Astrocyte (in vitro differentiated cells and primary cell): ENCODE measurements at regions not wholly inside any gene's neighbourhood (a gene's known extent, or its start where the extent isn't known, plus 50 kb on each side); places are given as distances from the start of the nearest gene placed in this dataset.

Experiments used
- DNase-seq: peaks from one replicate; pipeline ENCODE4 v3.0.0-alpha.2; 2010; ENCODE audit warnings: low read depth
- FAIRE-seq: peaks from 2 replicates; lab custom pipeline; 2011; peaks lifted over from hg19 to GRCh38; lab: Jason Lieb, UNC
- H2AFZ ChIP-seq: 2 replicates; pipeline ENCODE4 v1.6.0; 2012; ENCODE audit warnings: low read depth, low read length, inconsistent platforms
- H3K27ac ChIP-seq: 2 replicates; pipeline ENCODE4 v1.5.1; 2011; ENCODE audit warnings: low read depth, low read length, inconsistent platforms
- H3K27me3 ChIP-seq: 2 replicates; pipeline ENCODE4 v1.6.0; 2011; ENCODE audit warnings: low read length, inconsistent platforms; ENCODE audit not compliant: insufficient read depth
- H3K36me3 ChIP-seq: 2 replicates; pipeline ENCODE4 v1.5.1; 2011; ENCODE audit warnings: low read length, inconsistent platforms; ENCODE audit not compliant: insufficient read depth
- H3K4me1 ChIP-seq: 2 replicates; pipeline ENCODE4 v1.5.1; 2011; ENCODE audit warnings: low read length, inconsistent platforms; ENCODE audit not compliant: insufficient read depth
- H3K4me2 ChIP-seq: 2 replicates; pipeline ENCODE4 v1.6.0; 2012; ENCODE audit warnings: low read length, inconsistent platforms
- H3K4me3 ChIP-seq: 2 replicates; pipeline ENCODE4 v1.5.1; 2011; ENCODE audit warnings: low read depth, mild to moderate bottlenecking, low read length, inconsistent platforms; ENCODE audit not compliant: insufficient read depth
- H3K79me2 ChIP-seq: 2 replicates; pipeline ENCODE4 v1.6.0; 2012; ENCODE audit warnings: mild to moderate bottlenecking, low read length, inconsistent platforms; ENCODE audit not compliant: insufficient read depth
- H3K9ac ChIP-seq: 2 replicates; pipeline ENCODE4 v1.6.0; 2012; ENCODE audit warnings: mild to moderate bottlenecking, low read length, inconsistent platforms
- H3K9me3 ChIP-seq: 2 replicates; pipeline ENCODE4 v1.5.1; 2012; ENCODE audit warnings: low read depth, mild to moderate bottlenecking, low read length, inconsistent platforms; ENCODE audit not compliant: insufficient read depth
- H4K20me1 ChIP-seq: 2 replicates; pipeline ENCODE4 v1.6.0; 2012; ENCODE audit warnings: low read length, inconsistent platforms; ENCODE audit not compliant: insufficient read depth
- H3K27ac Mint-ChIP-seq: one replicate; pipeline ENCODE4 v1.8.0; 2021; ENCODE audit warnings: mild to moderate bottlenecking, mixed read lengths; ENCODE audit not compliant: unreplicated experiment
- H3K27me3 Mint-ChIP-seq: one replicate; pipeline ENCODE4 v1.8.0; 2021; ENCODE audit warnings: low read depth, mixed read lengths; ENCODE audit not compliant: unreplicated experiment
- H3K36me3 Mint-ChIP-seq: one replicate; pipeline ENCODE4 v1.8.0; 2021; ENCODE audit warnings: low read depth, mixed read lengths; ENCODE audit not compliant: unreplicated experiment
- H3K4me1 Mint-ChIP-seq: one replicate; pipeline ENCODE4 v1.8.0; 2021; ENCODE audit warnings: low read depth, mixed read lengths; ENCODE audit not compliant: unreplicated experiment
- H3K4me3 Mint-ChIP-seq: one replicate; pipeline ENCODE4 v1.8.0; 2021; ENCODE audit warnings: mild to moderate bottlenecking, moderate library complexity, mixed read lengths; ENCODE audit not compliant: unreplicated experiment
- H3K9me3 Mint-ChIP-seq: one replicate; pipeline ENCODE4 v1.8.0; 2021; ENCODE audit warnings: mild to moderate bottlenecking, mixed read lengths; ENCODE audit not compliant: unreplicated experiment
- EZH2 ChIP-seq: IDR thresholded peaks from 2 replicates; pipeline ENCODE4 v1.6.1; 2012; ENCODE audit warnings: mild to moderate bottlenecking, low read length, inconsistent platforms; ENCODE audit not compliant: insufficient read depth
- TF ChIP-seq, protein P1 (sequence below): IDR thresholded peaks from 2 replicates; pipeline ENCODE4 v1.5.1; 2011; ENCODE audit warnings: low read depth, mild to moderate bottlenecking, inconsistent platforms, low read length, moderate library complexity; ENCODE audit not compliant: insufficient read depth

DNA sequence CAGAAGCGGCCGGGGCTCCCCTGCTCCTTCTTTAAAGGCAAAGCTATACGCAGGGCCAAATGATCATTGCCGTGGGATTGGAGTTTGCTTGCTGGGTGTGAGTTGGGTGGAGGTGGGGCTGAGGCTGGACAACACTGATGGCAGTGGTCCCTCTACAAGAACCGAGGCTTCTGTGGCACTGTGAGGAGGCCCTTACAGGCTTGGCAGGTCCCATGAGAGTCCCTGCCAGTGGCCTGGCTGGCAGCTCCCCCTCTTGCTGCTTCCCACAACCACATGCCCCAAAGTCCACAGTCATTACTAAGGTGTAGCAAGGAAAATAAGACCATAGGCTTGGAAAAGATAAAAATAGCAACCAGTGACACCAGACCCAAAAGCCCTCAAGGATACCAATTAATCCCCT is 98.4 kb downstream of the ANKRD10 start:
- no peaks in the 10 kb centered on the region for H3K79me2 ChIP-seq
- H2AFZ ChIP-seq = no peak overlapping the region
- Mint-ChIP-seq H3K27me3 (peaks cover 5% of the 10 kb centered on the region), H3K9me3 (no peaks in the 10 kb centered on the region), H3K27ac (no peak overlapping the region), H3K4me1 (peaks cover 7% of the 10 kb centered on the region), H3K4me3 (no peak overlapping the region), H3K36me3 (no peaks in the 10 kb centered on the region)
- H3K9ac ChIP-seq = no peak overlapping the region
- H3K4me1 ChIP-seq = no peaks in the 10 kb centered on the region
- TF ChIP-seq, protein P1, sequence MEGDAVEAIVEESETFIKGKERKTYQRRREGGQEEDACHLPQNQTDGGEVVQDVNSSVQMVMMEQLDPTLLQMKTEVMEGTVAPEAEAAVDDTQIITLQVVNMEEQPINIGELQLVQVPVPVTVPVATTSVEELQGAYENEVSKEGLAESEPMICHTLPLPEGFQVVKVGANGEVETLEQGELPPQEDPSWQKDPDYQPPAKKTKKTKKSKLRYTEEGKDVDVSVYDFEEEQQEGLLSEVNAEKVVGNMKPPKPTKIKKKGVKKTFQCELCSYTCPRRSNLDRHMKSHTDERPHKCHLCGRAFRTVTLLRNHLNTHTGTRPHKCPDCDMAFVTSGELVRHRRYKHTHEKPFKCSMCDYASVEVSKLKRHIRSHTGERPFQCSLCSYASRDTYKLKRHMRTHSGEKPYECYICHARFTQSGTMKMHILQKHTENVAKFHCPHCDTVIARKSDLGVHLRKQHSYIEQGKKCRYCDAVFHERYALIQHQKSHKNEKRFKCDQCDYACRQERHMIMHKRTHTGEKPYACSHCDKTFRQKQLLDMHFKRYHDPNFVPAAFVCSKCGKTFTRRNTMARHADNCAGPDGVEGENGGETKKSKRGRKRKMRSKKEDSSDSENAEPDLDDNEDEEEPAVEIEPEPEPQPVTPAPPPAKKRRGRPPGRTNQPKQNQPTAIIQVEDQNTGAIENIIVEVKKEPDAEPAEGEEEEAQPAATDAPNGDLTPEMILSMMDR = no peak
- no peak for TF ChIP-seq EZH2
- no peaks in the 10 kb centered on the region for H3K36me3 ChIP-seq
- no peaks in the 10 kb centered on the region for H3K9me3 ChIP-seq
- DNase-seq (no peak), FAIRE-seq (no peak)
- no peak overlapping the region for H3K27ac ChIP-seq
- H3K27me3 ChIP-seq = peaks cover 6% of the 10 kb centered on the region
- no peak overlapping the region for H3K4me3 ChIP-seq
- no peaks in the 10 kb centered on the region for H4K20me1 ChIP-seq
- H3K4me2 ChIP-seq = no peak overlapping the region

DNA sequence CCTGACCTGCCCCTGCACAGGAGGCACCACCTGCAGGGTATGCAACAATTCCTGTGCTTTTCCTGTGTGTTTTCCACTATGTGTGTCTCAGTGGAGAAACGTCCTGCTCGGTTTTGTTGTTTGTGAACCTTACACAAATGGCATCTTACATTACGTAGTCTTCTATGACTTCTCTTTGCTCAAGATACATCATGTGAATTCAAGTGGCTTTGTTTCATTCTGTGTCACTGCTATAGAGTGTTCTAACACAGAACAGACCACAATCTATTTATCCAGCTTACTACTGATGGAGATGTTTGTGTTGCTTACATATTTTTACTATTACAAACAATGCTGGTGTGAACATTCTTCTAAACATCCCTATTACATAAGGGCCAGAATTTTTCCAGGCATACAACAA is 97.7 kb downstream of the ANKRD10 start:
- no peaks in the 10 kb centered on the region for H3K9me3 ChIP-seq
- Mint-ChIP-seq H3K36me3 (no peaks in the 10 kb centered on the region), H3K4me1 (peaks cover 7% of the 10 kb centered on the region), H3K9me3 (no peaks in the 10 kb centered on the region), H3K27ac (no peak overlapping the region), H3K4me3 (no peak overlapping the region), H3K27me3 (no peaks in the 10 kb centered on the region)
- DNase-seq = no peak
- no peak overlapping the region for H3K4me2 ChIP-seq
- no peak overlapping the region for H2AFZ ChIP-seq
- no peaks in the 10 kb centered on the region for H3K79me2 ChIP-seq
- peaks cover 3% of the 10 kb centered on the region for H3K27me3 ChIP-seq
- H4K20me1 ChIP-seq = no peaks in the 10 kb centered on the region
- no peak overlapping the region for H3K9ac ChIP-seq
- H3K27ac ChIP-seq = no peak overlapping the region
- no peak overlapping the region for H3K4me3 ChIP-seq
- no peak for FAIRE-seq
- TF ChIP-seq EZH2 = no peak
- TF ChIP-seq, protein P1 = no peak
- no peaks in the 10 kb centered on the region for H3K4me1 ChIP-seq
- H3K36me3 ChIP-seq = no peaks in the 10 kb centered on the region

DNA sequence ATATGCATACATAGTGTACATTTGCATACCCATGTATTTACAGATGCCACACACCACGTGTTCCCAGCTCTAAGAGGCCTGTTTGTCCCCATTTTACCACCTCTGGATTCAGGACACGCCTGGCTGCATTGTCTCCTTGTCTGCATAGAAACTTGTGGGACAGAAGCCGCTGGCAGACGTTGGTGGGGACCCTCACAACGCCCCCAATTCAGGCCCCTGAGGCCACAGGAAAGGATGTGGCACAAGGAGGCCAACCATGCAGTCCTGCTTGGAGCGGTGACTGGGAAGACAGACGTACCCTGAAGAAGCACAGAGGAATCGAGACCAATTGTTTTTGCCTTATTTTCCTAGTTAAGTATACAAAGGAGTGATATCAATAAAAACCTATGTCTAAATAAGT is 96.1 kb downstream of the ANKRD10 start:
- Mint-ChIP-seq H3K27me3 (no peaks in the 10 kb centered on the region), H3K9me3 (no peaks in the 10 kb centered on the region), H3K4me3 (no peak overlapping the region), H3K4me1 (peaks cover 7% of the 10 kb centered on the region), H3K36me3 (no peaks in the 10 kb centered on the region), H3K27ac (no peak overlapping the region)
- no peak for TF ChIP-seq EZH2
- TF ChIP-seq, protein P1 = no peak
- no peak overlapping the region for H3K4me2 ChIP-seq
- H3K36me3 ChIP-seq = no peaks in the 10 kb centered on the region
- H3K27ac ChIP-seq = no peak overlapping the region
- DNase-seq (no peak), FAIRE-seq (no peak)
- H3K4me3 ChIP-seq = no peak overlapping the region
- H3K79me2 ChIP-seq = no peaks in the 10 kb centered on the region
- H3K9ac ChIP-seq = no peak overlapping the region
- no peaks in the 10 kb centered on the region for H3K27me3 ChIP-seq
- no peaks in the 10 kb centered on the region for H4K20me1 ChIP-seq
- no peaks in the 10 kb centered on the region for H3K9me3 ChIP-seq
- no peak overlapping the region for H2AFZ ChIP-seq
- no peaks in the 10 kb centered on the region for H3K4me1 ChIP-seq
